K562 (cell line): ENCODE measurements at regions not wholly inside any gene's neighbourhood (a gene's known extent, or its start where the extent isn't known, plus 50 kb on each side); places are given as distances from the start of the nearest gene placed in this dataset.

Experiments used
- HNRNPH1 ChIP-seq: fragments of 200-400 bp; formaldehyde crosslinking; optimal IDR thresholded peaks from 2 replicates; pipeline ENCODE3; 2017; ENCODE audit warnings: low read depth, mild to moderate bottlenecking, low read length, moderate library complexity
- MTA2 ChIP-seq: fragments of 450-650 bp; IDR thresholded peaks from 2 replicates; pipeline ENCODE4 v1.6.1; 2016; ENCODE audit warnings: low read depth
- PHF21A ChIP-seq: fragments of 450-650 bp; IDR thresholded peaks from 2 replicates; pipeline ENCODE4 v1.6.1; 2017; ENCODE audit warnings: low read depth, borderline replicate concordance
- POLR2A ChIP-seq: fragments of 450-650 bp; conservative IDR thresholded peaks from 2 replicates; pipeline ENCODE4 v1.6.1; 2016
- PYGO2 ChIP-seq: fragments of 450-650 bp; IDR thresholded peaks from 2 replicates; pipeline ENCODE4 v1.6.1; 2016; ENCODE audit warnings: mild to moderate bottlenecking, missing genetic modification characterization, moderate library complexity, missing compliant biosample characterization
- RFX7 ChIP-seq: fragments of 250-450 bp; sonication (Bioruptor Pico); IDR thresholded peaks from 2 replicates; pipeline ENCODE4 v1.5.1; 2021; ENCODE audit warnings: mild to moderate bottlenecking
- SRF ChIP-seq, 2 experiments: fragments of 250-450, 450-650 bp in 1 of 2; sonication (Bioruptor Pico) in 1 of 2; sonication (generic) in 1 of 2; formaldehyde crosslinking; IDR thresholded peaks; 2 replicates each; pipeline versions ENCODE4 v1.5.0 to v1.5.1; 2020 to 2022; ENCODE audit warnings: mild to moderate bottlenecking in 1 of 2, missing genetic modification reagents in 1 of 2
- TCFL5 ChIP-seq: fragments of 250-450 bp; sonication (Bioruptor Pico); conservative IDR thresholded peaks from 2 replicates; pipeline ENCODE4 v1.6.1; 2021; ENCODE audit warnings: mild to moderate bottlenecking, moderate library complexity, matching md5 sums
- YY1 ChIP-seq, 3 experiments: IDR thresholded peaks; 2 replicates each; pipeline ENCODE4 v1.6.1; 2011; ENCODE audit warnings: low read length in 2 of 3, mild to moderate bottlenecking in 2 of 3, moderate library complexity in 2 of 3, borderline replicate concordance in 1 of 3, control low read depth in 1 of 3, low read depth in 1 of 3; ENCODE audit not compliant: insufficient read depth in 3 of 3, insufficient replicate concordance in 2 of 3, control insufficient read depth in 1 of 3, insufficient read length in 1 of 3; ENCODE audit errors: extremely low read depth in 1 of 3
- ZNF707 ChIP-seq: fragments of 250-450 bp; sonication (Bioruptor Pico); conservative IDR thresholded peaks from 2 replicates; pipeline ENCODE4 v1.8.0; 2022; ENCODE audit warnings: inconsistent platforms, mild to moderate bottlenecking, moderate library complexity
- TF ChIP-seq, protein P1 (sequence below): sonication (generic); formaldehyde crosslinking; IDR thresholded peaks from 2 replicates; pipeline ENCODE4 v1.9.0; 2022; ENCODE audit warnings: mild to moderate bottlenecking, missing genetic modification reagents
- TF ChIP-seq, protein P2 (sequence below), 3 experiments: IDR thresholded peaks in 2 of 3; conservative IDR thresholded peaks in 1 of 3; 2 replicates each; pipeline ENCODE4 v1.5.1; 2011 to 2012; ENCODE audit warnings: low read length in 3 of 3, mild to moderate bottlenecking in 3 of 3, control low read depth in 2 of 3, improper control_type of control experiment in 1 of 3, inconsistent platforms in 1 of 3, low read depth in 1 of 3, mixed read lengths in 1 of 3, moderate library complexity in 1 of 3; ENCODE audit not compliant: insufficient read depth in 2 of 3
- TF ChIP-seq, protein P3 (sequence below), 2 experiments: fragments of 450-650 bp in 1 of 2; sonication (generic) in 1 of 2; formaldehyde crosslinking in 1 of 2; IDR thresholded peaks in 1 of 2; conservative IDR thresholded peaks in 1 of 2; 2 replicates each; pipeline versions ENCODE4 v1.6.1 to v1.8.1; 2016 to 2023; ENCODE audit warnings: mild to moderate bottlenecking in 2 of 2, moderate library complexity in 2 of 2, inconsistent platforms in 1 of 2, missing genetic modification reagents in 1 of 2

DNA sequence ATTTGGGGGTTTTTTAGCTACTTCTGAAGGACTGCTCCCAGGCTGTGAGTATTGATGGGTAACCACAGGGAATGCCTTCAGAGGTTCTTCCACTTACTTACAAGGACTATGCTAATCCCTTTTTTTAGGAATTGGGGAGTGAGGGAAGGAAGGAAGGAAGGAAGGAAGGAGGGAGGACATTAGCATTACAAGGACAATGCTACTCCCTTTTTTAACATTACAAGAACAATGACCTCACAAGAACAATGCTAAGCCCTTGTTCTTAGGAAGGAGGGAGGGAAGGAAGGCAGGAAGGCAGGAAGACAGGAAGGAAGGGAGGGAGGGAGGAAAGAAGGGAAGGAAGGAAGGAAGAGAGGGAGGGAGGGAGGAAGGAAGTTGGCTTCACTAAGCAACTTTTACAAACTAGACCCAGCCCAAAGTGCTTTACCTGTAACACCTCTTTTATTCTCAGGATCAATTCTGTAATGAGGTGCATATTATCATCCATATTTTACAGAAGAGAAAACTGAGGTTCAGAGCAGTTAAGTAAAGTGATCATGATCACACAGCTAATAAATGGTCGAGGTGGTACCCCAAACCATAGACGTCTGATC, 446.8 kb upstream of the JARID2 start:
- TF ChIP-seq SRF (CRISPR knock-in tag; IDR thresholded peaks at IDR 0.05) (no peak), POLR2A (no peak), RFX7 (CRISPR knock-in tag) (no peak), PHF21A (no peak), MTA2 (no peak), YY1 (IDR thresholded peaks at IDR 0.05; ENCODE audit: borderline replicate concordance in 1 of 3, control insufficient read depth in 1 of 3, extremely low read depth in 1 of 3, insufficient read depth in 3 of 3, insufficient read length in 1 of 3, insufficient replicate concordance in 2 of 3, low read depth in 1 of 3, low read length in 2 of 3) (no peak), TCFL5 (CRISPR knock-in tag) (no peak), ZNF707 (CRISPR knock-in tag) (no peak), HNRNPH1 (no peak), PYGO2 (tag) (no peak)
- TF ChIP-seq, protein P1, sequence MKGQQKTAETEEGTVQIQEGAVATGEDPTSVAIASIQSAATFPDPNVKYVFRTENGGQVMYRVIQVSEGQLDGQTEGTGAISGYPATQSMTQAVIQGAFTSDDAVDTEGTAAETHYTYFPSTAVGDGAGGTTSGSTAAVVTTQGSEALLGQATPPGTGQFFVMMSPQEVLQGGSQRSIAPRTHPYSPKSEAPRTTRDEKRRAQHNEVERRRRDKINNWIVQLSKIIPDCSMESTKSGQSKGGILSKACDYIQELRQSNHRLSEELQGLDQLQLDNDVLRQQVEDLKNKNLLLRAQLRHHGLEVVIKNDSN (CRISPR knock-in tag) = no peak
- TF ChIP-seq, protein P2, sequence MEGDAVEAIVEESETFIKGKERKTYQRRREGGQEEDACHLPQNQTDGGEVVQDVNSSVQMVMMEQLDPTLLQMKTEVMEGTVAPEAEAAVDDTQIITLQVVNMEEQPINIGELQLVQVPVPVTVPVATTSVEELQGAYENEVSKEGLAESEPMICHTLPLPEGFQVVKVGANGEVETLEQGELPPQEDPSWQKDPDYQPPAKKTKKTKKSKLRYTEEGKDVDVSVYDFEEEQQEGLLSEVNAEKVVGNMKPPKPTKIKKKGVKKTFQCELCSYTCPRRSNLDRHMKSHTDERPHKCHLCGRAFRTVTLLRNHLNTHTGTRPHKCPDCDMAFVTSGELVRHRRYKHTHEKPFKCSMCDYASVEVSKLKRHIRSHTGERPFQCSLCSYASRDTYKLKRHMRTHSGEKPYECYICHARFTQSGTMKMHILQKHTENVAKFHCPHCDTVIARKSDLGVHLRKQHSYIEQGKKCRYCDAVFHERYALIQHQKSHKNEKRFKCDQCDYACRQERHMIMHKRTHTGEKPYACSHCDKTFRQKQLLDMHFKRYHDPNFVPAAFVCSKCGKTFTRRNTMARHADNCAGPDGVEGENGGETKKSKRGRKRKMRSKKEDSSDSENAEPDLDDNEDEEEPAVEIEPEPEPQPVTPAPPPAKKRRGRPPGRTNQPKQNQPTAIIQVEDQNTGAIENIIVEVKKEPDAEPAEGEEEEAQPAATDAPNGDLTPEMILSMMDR (IDR thresholded peaks at IDR 0.05 in 2 of 3, conservative IDR thresholded peaks at IDR 0.05 in 1 of 3; ENCODE audit: insufficient read depth in 2 of 3, low read depth in 1 of 3, low read length in 3 of 3) = no peak
- TF ChIP-seq, protein P3, sequence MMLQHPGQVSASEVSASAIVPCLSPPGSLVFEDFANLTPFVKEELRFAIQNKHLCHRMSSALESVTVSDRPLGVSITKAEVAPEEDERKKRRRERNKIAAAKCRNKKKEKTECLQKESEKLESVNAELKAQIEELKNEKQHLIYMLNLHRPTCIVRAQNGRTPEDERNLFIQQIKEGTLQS (IDR thresholded peaks at IDR 0.05) = no peak
- TF ChIP-seq, protein P3 (CRISPR knock-in tag; conservative IDR thresholded peaks at IDR 0.05) = no peak
